ENCODE measurements at regions not wholly inside any gene's neighbourhood (a gene's known extent, or its start where the extent isn't known, plus 50 kb on each side); places are given as distances from the start of the nearest gene placed in this dataset.

GRCh38 chr19:30703645-30704044 is 331.5 kb downstream of the ZNF536 start:
- Histone ChIP-seq H3K79me2 (ENCODE audit: insufficient read depth, low read length) (no peaks in the 10 kb centered on the region), H3K4me3 (replicated peaks in 1 of 3; ENCODE audit: low read depth in 2 of 3, low read length in 3 of 3) (no peak overlapping the region), H3K9ac (ENCODE audit: insufficient read depth, low read length, poor library complexity, severe bottlenecking) (no peak overlapping the region), H3K4me1 (ENCODE audit: control insufficient read depth in 1 of 2, insufficient read depth in 2 of 2, low read length in 2 of 2) (no peaks in the 10 kb centered on the region), H3K27ac (ENCODE audit: low read depth in 1 of 2, low read length in 2 of 2) (no peak overlapping the region), H3K9me3 (replicated peaks in 1 of 2; ENCODE audit: control insufficient read depth in 1 of 2, insufficient read depth in 1 of 2, low read length in 2 of 2) (no peaks in the 10 kb centered on the region), H2AFZ (ENCODE audit: insufficient read depth, low read depth, low read length, poor library complexity, severe bottlenecking) (no peak overlapping the region), H3K36me3 (replicated peaks in 1 of 2; ENCODE audit: control insufficient read depth in 1 of 2, insufficient read depth in 2 of 2, low read length in 2 of 2) (no peaks in the 10 kb centered on the region), H3K4me2 (replicated peaks; ENCODE audit: extremely low read depth, low read length, poor library complexity, severe bottlenecking) (no peak overlapping the region), H3K27me3 (ENCODE audit: control insufficient read depth in 2 of 2, insufficient read depth in 2 of 2, low read length in 2 of 2) (no peaks in the 10 kb centered on the region), H4K20me1 (ENCODE audit: insufficient read depth, low read length) (no peaks in the 10 kb centered on the region)
- Mint-ChIP-seq H3K27ac (no peak overlapping the region), H3K9me3 (peaks cover 0 to 2% (median 0%) of the 10 kb centered on the region in 7 donors), H3K4me3 (no peak overlapping the region), H3K4me1 (no peaks in the 10 kb centered on the region), H3K27me3 (ENCODE audit: low read depth in 3 of 3) (peaks cover 2 to 8% (median 3%) of the 10 kb centered on the region in 3 donors), H3K36me3 (no peaks in the 10 kb centered on the region)
- 74% methylated on average over 4 of the region's 4 CpGs for WGBS (ENCODE audit: insufficient coverage)
- TF ChIP-seq, protein P1, sequence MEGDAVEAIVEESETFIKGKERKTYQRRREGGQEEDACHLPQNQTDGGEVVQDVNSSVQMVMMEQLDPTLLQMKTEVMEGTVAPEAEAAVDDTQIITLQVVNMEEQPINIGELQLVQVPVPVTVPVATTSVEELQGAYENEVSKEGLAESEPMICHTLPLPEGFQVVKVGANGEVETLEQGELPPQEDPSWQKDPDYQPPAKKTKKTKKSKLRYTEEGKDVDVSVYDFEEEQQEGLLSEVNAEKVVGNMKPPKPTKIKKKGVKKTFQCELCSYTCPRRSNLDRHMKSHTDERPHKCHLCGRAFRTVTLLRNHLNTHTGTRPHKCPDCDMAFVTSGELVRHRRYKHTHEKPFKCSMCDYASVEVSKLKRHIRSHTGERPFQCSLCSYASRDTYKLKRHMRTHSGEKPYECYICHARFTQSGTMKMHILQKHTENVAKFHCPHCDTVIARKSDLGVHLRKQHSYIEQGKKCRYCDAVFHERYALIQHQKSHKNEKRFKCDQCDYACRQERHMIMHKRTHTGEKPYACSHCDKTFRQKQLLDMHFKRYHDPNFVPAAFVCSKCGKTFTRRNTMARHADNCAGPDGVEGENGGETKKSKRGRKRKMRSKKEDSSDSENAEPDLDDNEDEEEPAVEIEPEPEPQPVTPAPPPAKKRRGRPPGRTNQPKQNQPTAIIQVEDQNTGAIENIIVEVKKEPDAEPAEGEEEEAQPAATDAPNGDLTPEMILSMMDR (IDR thresholded peaks at IDR 0.05) = no peak
- DNase-seq = no peak
- intact Hi-C loops (cut with micrococcal nuclease) = no loop called here

- Mint-ChIP-seq H3K27ac (no peak overlapping the region), H3K4me1 (no peaks in the 10 kb centered on the region), H3K27me3 (ENCODE audit: low read depth in 3 of 3) (peaks cover 1 to 8% (median 6%) of the 10 kb centered on the region in 3 donors), H3K36me3 (no peaks in the 10 kb centered on the region), H3K9me3 (peaks cover 0 to 5% (median 0%) of the 10 kb centered on the region in 7 donors), H3K4me3 (no peak overlapping the region)
- Histone ChIP-seq H3K4me2 (replicated peaks; ENCODE audit: extremely low read depth, low read length, poor library complexity, severe bottlenecking) (no peak overlapping the region), H4K20me1 (ENCODE audit: insufficient read depth, low read length) (no peaks in the 10 kb centered on the region), H3K9me3 (replicated peaks in 1 of 2; ENCODE audit: control insufficient read depth in 1 of 2, insufficient read depth in 1 of 2, low read length in 2 of 2) (no peaks in the 10 kb centered on the region), H3K4me3 (replicated peaks in 1 of 3; ENCODE audit: low read depth in 2 of 3, low read length in 3 of 3) (no peak overlapping the region), H3K27me3 (ENCODE audit: control insufficient read depth in 2 of 2, insufficient read depth in 2 of 2, low read length in 2 of 2) (no peaks in the 10 kb centered on the region), H2AFZ (ENCODE audit: insufficient read depth, low read depth, low read length, poor library complexity, severe bottlenecking) (no peak overlapping the region), H3K36me3 (replicated peaks in 1 of 2; ENCODE audit: control insufficient read depth in 1 of 2, insufficient read depth in 2 of 2, low read length in 2 of 2) (no peaks in the 10 kb centered on the region), H3K4me1 (ENCODE audit: control insufficient read depth in 1 of 2, insufficient read depth in 2 of 2, low read length in 2 of 2) (no peaks in the 10 kb centered on the region), H3K27ac (ENCODE audit: low read depth in 1 of 2, low read length in 2 of 2) (no peak overlapping the region), H3K9ac (ENCODE audit: insufficient read depth, low read length, poor library complexity, severe bottlenecking) (no peak overlapping the region), H3K79me2 (ENCODE audit: insufficient read depth, low read length) (no peaks in the 10 kb centered on the region)
- TF ChIP-seq, protein P1 (IDR thresholded peaks at IDR 0.05) = no peak
- no peak for DNase-seq
- 83% methylated on average over 2 of the region's 2 CpGs for WGBS (ENCODE audit: insufficient coverage)
- intact Hi-C loops (cut with micrococcal nuclease) = no loop called here
Measured at GRCh38 chr19:30701178-30701577, 329.0 kb downstream of the ZNF536 start.
